COLO829 (cell line): ENCODE measurements at regions not wholly inside any gene's neighbourhood (a gene's known extent, or its start where the extent isn't known, plus 50 kb on each side); places are given as distances from the start of the nearest gene placed in this dataset.

Experiments used
- DNase-seq: peaks from one replicate; pipeline ENCODE4 v3.0.0; 2012; ENCODE audit warnings: low spot score

DNA sequence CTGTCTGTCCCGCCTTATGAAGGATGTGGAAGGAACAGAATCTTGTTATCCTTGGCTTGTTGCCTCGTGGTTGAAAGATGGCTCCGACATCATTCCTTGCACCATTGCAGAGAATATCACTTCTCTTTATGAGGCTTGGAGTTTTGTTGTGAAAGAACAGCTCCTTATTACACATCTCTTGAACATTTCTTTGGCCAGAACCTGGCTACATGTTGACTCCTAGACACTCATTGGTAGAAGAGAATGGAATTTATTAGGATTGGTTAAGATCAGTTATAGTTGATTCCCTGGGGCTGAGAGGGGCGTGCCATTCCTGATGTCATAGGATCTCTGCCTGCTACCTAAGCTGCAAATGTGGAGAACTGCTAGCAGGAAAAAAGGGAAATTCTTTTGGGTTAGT lies 180.5 kb upstream of the CTBP2 start:
- no peak for DNase-seq

DNA sequence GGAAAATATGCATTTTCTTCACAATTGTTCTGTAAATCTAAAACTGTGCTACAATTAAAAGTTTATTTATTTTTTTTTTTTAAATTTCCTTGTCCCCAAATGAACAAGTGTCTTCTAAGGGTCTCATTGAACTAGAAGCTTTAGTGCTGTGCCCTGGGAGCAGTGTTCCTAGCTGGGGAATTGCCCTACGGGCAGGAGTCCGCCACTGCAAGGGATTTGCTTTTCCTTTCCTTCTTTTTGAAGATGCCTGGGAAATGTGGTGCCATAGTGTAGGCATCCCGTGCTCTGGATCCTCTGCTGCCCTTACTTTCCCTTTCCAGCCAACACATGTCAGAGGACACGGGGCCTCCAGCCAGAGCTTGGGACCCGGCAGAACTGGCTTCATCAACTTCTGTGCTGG lies 177.1 kb upstream of the CTBP2 start:
- DNase-seq: no peak

DNA sequence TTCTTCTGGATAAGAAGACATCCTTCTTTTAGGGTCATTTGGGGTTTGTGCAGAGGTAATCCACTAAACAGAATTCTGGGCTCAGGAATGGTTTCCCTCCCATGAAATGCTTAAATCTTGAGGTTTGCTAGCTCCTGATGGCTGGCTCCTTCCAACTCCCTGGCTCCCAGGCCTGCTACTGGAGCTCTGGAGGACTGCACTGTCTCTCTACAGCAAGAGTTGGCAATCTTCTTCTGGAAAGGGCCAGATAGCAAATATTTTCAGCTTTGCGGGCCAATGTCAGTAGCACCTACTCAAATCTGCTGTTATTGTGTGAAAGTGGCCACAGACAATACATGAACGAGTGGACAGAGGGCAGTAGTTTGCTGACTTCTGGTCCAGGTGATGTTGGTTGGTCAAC lies 174.2 kb upstream of the CTBP2 start:
- no peak for DNase-seq

DNA sequence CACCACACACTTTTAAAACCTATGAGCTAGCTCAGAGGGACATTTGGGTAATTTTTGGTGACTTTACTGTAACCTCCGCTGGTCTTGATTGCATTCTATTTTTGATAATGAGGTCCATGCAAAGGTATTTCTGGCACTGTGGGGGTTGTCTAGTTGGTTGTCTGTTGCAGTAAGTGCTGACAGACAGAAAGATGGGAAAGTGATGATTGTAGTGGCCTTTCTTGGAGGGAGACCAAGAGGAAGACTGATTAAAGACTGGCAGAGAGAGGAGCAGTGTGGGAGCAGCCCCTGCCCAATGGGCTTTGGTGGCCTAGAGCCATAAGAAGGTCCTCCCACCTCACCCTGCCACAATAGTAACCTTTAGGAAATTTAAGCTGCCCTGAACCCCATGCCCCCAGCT lies 173.4 kb upstream of the CTBP2 start:
- no peak for DNase-seq

DNA sequence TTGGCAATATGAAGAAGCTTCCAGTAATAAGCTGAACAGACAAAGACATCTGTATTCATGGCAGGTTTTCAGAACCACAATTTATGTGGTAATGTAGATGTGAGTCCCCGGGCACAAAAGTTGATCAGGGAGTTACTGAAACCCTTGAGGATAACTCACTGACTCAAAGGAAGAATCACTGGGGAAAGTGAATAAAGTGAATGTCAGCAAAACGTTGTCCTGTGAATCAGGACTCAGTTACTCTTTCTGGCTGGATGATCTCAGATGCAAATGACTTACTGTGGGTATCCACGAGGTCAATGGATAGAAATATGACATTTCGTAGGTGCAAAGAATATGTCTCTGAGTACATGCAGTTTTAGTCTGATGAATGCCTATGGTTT lies 172.8 kb upstream of the CTBP2 start:
- DNase-seq: no peak

DNA sequence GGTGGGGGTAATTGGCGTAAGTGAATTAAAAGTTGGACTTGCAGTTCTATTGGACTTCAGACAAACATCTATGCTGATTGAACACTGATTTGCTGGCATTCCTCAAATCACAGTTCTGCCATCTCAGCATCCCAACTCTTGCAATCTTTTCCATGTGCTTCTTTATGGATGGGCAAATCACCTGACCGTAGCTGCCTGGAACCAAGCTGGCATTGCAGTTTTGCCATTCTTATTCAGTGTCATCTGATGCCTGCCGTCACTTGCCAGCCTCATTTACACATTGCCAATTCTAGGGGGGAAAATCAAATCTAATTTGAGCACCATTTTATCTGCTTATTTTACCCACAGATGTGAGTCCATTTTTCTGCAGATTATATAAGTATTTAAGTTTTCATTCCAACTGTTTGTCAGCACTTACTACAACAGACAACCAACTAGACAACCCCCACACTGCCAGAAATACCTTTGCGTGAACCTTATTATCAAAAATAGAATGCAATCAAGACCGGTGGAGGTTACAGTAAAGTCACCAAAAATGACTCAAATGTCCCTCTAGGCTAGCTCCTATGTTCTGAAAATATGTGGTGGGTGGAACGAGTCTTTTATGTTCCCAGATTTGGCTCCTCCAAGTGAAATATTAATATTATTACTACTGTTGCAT lies 172.3 kb upstream of the CTBP2 start:
- DNase-seq: no peak

DNA sequence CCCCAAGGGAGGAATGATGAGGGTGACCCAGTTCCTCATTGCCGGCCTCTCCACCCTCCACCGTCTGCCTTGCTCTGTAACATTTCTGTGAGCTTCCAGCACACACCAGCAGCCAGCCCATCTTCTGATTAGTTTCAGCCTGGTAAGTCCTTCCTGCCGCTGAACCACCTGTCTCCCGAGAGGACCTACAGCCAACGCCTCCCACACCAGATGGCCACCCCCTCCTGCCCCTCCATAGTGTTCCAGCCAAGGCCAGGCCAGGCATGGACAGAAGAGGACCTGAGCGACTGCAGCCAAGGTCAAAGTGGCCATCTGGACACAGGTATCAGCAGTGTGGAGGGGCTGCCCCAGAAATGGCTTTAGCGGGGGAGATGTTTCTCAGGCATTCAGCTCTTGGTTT lies 170.7 kb upstream of the CTBP2 start:
- DNase-seq: no peak

DNA sequence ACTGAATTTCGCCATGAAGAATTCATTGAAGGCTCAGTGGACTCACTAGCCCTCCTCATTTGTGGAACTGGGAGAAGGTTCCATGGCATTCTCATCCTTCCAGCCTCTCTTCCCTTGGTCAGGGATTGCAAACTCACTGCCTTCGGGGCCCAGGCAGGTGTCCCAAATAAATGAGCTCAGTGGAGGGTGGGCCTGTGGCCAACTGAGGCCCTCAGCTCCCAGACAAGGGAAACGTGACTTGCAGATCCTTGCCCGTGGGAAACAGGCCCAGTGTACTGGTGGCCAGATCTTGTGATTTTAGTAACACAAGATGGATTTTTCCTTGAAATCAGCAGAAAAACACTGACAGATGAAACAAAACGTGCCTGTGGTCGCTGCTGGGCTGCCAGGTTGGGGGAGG lies 168.7 kb upstream of the CTBP2 start:
- no peak for DNase-seq

DNA sequence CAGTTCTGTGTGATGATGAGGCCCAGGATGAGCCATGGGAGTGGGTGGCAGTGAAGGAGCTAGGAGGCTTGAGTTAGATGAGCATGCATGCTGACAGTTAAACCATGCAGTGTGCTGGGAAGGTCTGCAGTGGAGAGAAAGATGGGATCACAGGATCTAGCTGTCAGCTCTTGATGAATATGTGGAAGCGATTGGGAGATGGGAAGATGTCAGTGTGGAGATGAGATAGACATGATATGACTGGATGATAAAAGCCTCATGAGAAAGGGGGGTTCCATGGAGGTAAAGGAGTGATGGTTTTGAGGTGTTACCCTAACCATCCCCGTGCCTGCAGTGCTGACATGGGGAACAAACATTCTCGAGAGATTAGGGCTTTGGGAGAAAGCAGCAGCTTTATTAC lies 165.0 kb upstream of the CTBP2 start:
- DNase-seq: no peak

DNA sequence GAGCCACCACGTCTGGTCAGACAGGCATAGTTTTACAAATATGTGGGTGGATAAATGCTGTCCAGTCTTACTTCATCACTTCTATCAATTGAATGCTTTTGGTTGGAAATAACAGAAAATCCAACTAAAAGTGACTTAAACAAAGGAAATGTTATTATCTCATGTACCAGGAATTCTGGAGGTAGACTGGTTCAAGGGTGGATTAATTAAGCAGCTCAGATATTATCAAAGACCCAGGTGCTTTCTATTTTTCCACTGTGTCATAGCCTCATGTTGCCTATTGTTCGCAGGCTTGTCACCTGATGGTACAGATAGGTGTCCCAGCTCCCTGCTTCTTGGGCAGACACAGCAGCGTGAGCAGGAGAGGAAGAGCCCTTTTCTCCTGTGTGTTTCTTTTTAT lies 156.1 kb upstream of the CTBP2 start:
- no peak for DNase-seq

DNA sequence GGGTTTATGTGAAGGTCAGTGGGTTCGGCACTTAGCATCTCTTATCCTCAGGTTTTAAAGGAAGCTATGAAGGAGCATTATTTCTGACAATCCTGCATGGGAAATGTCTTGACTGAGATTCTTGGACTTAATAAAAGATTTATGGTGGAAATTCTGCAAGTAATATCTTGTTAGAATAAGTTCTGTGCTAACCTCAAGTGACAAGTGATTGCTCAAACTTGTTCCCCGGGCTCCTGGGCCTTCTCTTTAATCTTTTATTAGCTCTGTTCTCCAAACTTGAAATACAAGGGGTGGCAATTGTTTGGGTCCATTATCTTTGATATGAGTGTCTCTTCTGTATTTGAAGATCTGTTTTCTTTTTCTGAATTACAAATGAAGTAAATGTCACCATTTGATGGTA lies 140.6 kb upstream of the CTBP2 start:
- DNase-seq: no peak

DNA sequence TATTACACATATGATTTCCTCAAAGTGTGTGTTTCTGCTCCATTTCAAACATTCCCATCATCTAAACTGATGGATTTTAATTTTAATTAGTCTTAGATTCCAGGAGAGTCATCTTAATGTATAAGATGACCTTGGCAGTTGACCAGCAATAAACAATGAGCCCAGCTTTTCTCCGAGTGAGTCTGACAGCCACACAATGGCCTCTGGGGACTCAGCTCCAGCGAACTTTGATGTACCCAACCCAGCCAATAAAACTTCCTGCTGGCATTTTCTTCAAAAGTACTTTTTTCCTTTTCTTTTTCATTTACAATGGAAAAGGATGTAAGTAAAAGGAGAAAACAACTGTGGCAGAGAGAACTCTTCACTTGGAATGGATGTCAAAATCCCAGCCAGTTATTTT lies 139.1 kb upstream of the CTBP2 start:
- peak; percentile 11 for DNase-seq

DNA sequence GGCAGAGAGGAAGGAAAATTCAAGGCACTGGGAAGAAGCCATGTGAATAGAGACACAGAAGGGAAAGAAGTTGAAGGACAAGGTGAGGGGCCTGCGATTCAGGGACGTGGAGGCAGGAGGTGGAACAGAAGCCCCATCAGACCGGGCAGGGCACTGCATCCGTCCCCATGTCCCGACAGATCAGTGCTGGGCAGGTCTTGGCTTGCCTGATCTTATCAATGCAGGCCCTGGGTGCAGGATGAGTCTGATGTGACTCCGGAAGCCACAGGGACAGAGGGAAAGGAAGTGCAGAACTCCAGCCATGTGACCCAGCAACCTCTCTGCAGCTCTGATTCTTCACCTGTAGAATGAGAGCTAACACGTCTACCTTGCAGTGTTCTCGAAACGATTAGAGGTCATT lies 136.2 kb upstream of the CTBP2 start:
- DNase-seq: no peak

DNA sequence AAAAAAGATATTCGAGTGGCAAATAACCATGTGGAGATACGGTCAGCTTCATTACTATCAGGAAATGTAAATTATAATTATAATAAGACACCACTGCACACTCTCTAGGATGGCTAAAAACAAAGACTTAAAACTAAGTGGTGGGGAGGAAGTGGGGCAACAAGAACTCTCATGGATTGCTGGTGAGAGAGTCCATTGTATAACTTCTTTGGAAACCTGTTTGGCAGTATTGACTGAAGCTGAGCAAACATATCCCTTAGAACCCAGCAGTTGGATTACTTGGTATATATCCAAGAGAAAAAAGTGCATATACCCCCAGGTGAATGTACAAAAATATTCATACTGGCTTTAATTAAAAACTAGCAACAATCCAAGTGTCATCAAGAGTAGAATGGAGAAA lies 133.7 kb upstream of the CTBP2 start:
- DNase-seq: no peak

DNA sequence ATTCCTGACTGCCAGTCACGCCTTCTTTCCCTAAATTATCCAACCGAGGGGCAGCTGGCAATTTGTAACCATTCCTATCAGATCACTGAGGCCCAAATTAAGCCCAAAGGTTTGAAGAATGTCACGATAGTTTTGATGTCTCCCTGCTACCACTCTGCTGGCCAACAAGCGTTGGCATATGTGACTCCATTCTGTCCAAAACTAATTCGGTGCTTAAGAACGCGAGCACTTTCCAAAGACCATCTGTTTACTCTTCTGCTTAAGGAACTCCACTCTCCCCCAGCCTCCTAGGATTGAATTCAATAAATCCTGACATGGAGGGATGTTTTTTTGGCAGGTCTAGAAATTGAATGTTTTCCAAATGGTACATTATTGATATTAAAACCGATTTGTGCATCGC lies 131.5 kb upstream of the CTBP2 start:
- DNase-seq: no peak

DNA sequence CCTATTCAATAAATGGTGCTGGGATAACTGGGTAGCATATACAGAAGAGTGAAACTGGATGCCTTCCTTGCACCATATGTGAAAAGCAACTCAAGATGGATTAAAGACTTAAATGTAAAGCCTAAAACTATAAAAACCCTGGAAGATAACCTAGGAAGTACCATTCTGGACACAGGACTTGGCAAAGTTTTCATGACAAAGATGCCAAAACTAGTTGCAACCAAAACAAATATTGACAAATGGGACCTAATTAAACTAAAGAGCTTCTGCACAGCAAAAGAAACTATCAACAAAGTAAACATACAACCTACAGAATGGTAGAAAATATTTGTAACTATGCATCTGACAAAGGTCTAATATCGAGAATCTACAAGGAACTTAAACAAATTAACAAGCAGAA lies 129.1 kb upstream of the CTBP2 start:
- DNase-seq: no peak

DNA sequence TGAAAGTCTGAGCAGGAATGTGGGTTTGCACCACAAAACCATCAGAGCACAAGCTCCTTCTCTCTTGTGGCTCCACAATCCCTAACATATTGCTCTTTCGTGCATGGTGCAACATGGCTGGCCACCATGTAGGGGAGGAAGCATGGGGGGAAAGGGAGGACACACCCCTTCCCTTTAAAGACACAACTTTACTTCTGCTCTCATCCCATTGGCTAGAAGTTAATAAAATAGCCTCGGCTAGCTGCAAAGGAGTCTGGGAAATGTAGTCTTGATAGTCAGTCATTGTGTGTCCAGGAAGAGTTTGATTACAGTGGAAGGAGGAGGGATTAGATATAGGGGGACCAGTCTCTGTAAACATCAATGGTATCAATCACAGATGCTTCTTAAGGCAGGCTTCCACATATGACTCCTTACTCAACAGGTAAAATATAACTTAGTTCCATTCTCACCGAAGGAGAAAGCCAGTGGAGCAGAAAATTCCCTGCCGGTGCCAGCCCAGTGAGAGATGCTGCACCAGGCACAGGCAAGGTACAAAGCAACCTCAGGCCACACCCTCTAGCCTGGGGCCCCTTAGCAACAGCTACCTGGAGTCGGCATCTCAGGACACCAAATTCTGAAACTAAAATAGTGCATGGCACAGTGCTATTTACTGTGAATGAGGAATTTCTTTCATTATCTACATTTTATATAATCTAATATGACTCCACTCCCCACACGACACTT lies 124.7 kb upstream of the CTBP2 start:
- no peak for DNase-seq

DNA sequence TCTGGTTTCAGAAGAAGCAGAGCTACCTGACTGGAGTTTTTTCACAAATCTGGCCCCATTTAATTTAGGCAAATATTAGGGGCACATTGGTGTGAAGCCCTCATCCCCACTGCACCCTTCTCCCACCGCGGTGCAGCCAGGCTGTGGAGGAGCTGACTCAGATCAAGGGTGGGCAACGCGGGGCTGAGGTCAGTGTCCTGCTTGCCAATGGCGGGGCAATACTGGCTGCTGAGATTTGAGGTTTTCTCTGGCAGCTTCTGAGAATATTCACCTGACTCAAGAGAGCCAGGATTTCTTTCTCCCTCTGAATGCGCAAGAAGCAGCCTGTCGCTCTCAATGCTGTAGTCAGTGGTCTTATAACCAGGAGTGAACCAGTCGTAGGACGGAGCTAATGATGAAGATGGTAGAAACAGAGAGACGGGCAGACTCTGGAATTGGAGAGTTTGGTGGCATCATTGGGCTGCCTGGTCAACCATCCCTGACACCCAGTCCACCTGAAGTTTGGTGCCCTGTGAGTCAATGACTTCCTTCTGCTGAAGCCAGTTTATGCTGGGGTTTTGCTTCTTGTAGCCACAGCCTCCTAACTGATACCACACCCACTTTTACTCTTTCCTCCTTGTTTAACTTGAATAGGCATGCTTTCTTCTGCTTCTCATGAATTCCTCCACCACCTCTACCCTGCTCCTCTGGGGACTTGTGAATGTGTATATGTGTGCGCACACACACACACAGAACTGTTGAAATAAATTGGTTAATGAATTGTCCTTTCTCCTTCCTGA lies 123.7 kb upstream of the CTBP2 start:
- no peak for DNase-seq

DNA sequence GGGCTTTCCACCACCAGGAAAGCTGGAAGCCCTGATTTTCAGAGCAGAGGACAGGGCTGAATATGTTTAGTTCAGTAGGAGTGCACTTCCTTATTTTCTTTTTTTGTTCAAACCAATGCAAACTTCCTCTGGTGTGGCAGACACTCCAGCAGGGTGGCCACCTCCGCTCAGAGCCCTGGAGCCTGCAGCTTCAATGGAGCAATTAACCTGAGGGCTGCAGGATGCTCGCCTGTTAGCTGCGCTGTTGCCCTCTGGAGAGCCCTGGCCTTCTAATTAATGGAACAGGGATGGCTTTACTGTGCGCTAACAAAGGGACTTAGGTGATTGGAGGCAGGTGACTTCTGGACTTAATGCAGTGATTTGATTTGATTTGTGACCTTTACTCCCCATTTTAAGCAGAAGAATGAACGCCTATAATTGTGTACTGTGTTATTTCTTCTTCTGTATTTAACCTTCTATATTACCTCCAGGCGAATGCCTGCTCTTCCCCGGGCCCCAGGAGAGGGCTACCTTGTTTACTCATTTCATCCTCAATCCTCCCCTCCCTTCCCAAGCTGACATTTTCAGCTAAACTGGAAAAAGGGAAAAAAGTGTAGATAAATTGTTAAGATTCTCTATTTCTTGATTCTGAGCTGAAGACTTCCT lies 123.0 kb upstream of the CTBP2 start:
- DNase-seq: no peak

DNA sequence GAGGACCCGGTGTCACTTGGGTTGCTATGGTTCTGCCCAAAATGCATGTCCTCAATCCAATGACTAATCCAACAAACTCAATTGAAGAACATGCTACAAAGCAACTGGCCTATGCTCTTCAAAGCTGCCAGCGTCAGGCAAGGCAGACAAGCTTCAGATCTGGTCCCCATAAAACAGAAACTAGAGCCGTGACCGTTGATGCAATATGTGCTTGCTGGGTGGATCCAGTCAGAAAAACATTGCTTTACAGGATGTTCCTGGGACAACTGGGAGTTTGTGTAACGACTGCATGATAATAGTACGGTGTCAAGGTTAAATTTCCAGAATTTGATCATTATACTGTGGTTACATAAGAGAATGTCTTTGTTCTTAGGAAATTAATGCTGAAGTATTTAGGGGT lies 120.7 kb upstream of the CTBP2 start:
- no peak for DNase-seq

DNA sequence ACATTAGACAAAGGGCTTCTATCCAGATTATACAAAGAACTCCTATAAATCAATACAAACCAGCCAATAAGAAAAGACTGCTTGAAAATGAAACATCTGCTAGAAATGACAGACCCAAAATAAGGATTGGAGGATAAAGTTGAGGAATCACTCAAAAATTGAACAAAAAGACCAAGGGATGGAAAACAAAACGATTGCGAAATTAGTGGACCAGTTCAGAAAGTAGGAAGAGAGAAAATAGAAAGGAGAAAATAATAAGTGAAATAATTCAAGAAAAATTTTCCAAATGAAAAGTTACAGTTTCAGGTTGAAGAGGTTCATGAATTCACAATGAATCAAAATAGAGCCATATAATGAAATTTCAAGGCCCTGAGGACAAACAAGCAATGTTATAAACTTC lies 115.8 kb upstream of the CTBP2 start:
- DNase-seq: no peak

DNA sequence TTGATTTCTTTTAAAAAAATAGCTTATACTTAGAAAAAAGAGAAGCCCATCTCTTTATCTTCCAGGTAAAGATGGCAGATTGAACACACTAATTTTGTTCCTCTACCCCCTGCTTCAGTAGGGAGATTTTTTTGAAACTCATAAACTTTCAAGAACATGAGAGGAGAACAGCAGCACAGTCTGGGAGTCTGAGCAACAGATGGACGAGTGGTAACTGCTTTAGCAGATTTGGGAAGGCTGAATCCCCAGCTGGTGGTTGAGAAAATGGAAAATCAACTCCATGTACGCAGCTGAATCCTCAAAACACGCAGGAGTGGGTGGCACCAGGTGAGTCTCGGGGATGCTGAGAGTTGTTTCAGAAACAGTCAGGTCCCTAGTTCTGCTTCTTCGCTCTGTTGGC lies 114.6 kb upstream of the CTBP2 start:
- no peak for DNase-seq

DNA sequence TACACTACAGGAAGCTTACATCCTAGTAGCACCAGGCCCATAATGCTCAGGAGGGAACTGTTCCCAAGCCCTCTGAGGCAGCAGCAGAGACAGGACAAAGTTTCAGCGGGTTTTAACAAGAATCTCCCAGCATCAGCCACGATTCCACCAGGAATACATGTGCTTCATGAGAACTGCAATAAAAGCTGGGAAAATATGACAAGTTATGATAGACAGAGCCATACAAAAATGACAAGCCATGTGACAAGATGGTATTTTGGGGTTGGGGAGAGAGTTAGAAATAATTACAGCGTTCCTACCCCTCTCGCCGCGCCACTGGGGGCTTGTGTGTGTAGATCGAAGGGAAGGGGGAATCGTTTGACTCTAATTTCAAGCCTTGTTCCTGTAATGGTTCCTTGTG lies 112.7 kb upstream of the CTBP2 start:
- no peak for DNase-seq
